Loucy (cell line): ENCODE measurements at regions not wholly inside any gene's neighbourhood (a gene's known extent, or its start where the extent isn't known, plus 50 kb on each side); places are given as distances from the start of the nearest gene placed in this dataset.
"Not testable (repeated sequence)": the region's sequence is repeated elsewhere in the genome, so short reads cannot be mapped to it uniquely, and the experiment has no call there.

Experiments
- H2AFZ ChIP-seq: fragments of 200-600 bp; sonication (generic); 2 replicates; pipeline ENCODE4 v1.6.0; 2016; ENCODE audit warnings: antibody characterized with exemption, mild to moderate bottlenecking, low read length, moderate library complexity
- H3F3A ChIP-seq: fragments of 200-600 bp; 2 replicates; pipeline ENCODE4 v1.6.0; 2016; ENCODE audit warnings: antibody characterized with exemption, low read depth, mild to moderate bottlenecking
- H3K27me3 ChIP-seq: fragments of 200-600 bp; sonication (generic); 2 replicates; pipeline ENCODE4 v1.6.1; 2014; ENCODE audit warnings: low read length, mild to moderate bottlenecking; ENCODE audit not compliant: insufficient read depth, poor library complexity, severe bottlenecking
- H3K36me3 ChIP-seq: fragments of 200-600 bp; sonication (generic); 2 replicates; pipeline ENCODE4 v1.6.1; 2016; ENCODE audit warnings: low read length; ENCODE audit not compliant: insufficient read depth
- H3K4me1 ChIP-seq: fragments of 200-600 bp; sonication (generic); 2 replicates; pipeline ENCODE4 v1.5.1; 2014; ENCODE audit warnings: low read length, mild to moderate bottlenecking; ENCODE audit not compliant: insufficient read depth, poor library complexity, severe bottlenecking
- H3K4me2 ChIP-seq: fragments of 200-600 bp; sonication (generic); 2 replicates; pipeline ENCODE4 v1.6.0; 2014; ENCODE audit warnings: antibody characterized with exemption, low read length, low read depth, mild to moderate bottlenecking; ENCODE audit not compliant: poor library complexity, severe bottlenecking
- H3K4me3 ChIP-seq: fragments of 200-600 bp; sonication (generic); 2 replicates; pipeline ENCODE4 v1.5.1; 2014; ENCODE audit warnings: low read length, mild to moderate bottlenecking, mixed read lengths; ENCODE audit not compliant: poor library complexity, severe bottlenecking
- H3K79me2 ChIP-seq: fragments of 200-600 bp; sonication (generic); 2 replicates; pipeline ENCODE4 v1.6.1; 2014; ENCODE audit warnings: low read length; ENCODE audit not compliant: insufficient read depth
- H3K9ac ChIP-seq: fragments of 200-600 bp; sonication (generic); 2 replicates; pipeline ENCODE4 v1.6.0; 2014; ENCODE audit warnings: mild to moderate bottlenecking, low read depth, low read length, moderate library complexity; ENCODE audit not compliant: poor library complexity, severe bottlenecking
- H3K9me2 ChIP-seq: fragments of 200-600 bp; sonication (generic); replicated peaks from 2 replicates; pipeline ENCODE4 v1.6.1; 2016; ENCODE audit warnings: low read depth, low read length, mixed read lengths
- H3K9me3 ChIP-seq: fragments of 200-600 bp; sonication (generic); 2 replicates; pipeline ENCODE4 v1.6.1; 2014; ENCODE audit warnings: mild to moderate bottlenecking, antibody characterized with exemption, low read length, low read depth; ENCODE audit not compliant: insufficient read depth
- H4K20me1 ChIP-seq: fragments of 200-600 bp; sonication (generic); 2 replicates; pipeline ENCODE4 v1.6.0; 2014; ENCODE audit warnings: antibody characterized with exemption, low read length, mild to moderate bottlenecking; ENCODE audit not compliant: insufficient read depth, poor library complexity, severe bottlenecking
- CTCF ChIP-seq: fragments of 200-600 bp; sonication (generic); conservative IDR thresholded peaks from 2 replicates; pipeline ENCODE4 v1.5.1; 2014; ENCODE audit warnings: mild to moderate bottlenecking, antibody characterized with exemption, low read length
- EZH2phosphoT487 ChIP-seq: fragments of 200-600 bp; IDR thresholded peaks from 2 replicates; pipeline ENCODE4 v1.6.1; 2018; ENCODE audit warnings: antibody characterized with exemption, mild to moderate bottlenecking, moderate library complexity, borderline replicate concordance

DNA sequence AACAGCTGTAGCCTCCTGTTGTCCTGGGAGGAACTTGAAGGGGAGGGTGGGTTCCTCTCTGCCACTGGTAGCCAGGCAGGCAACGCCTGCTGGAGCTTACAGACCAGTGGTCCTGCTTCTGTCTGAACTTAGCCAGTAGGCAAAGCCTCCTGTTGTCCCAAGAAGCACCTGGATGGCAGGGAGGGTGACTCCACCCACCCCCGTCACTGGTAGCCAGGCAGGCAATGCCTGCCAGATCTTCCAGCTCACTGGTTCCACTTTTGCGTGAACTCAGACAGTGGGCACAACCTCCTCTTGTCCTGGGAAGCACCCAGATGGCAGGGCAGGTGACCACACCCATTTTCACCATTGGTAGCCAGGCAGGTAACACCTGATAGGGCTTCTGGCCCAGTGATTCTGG, 203.5 kb upstream of the DIPK2B start:
- H3K4me1 ChIP-seq: no peaks in the 10 kb centered on the region
- H3K4me3 ChIP-seq: no peak overlapping the region
- no peak overlapping the region for H3K9ac ChIP-seq
- no peaks in the 10 kb centered on the region for H3K9me3 ChIP-seq
- H3K36me3 ChIP-seq: no peaks in the 10 kb centered on the region
- H3K79me2 ChIP-seq: no peaks in the 10 kb centered on the region
- H3K4me2 ChIP-seq: no peak overlapping the region
- no peaks in the 10 kb centered on the region for H4K20me1 ChIP-seq
- H2AFZ ChIP-seq: no peak overlapping the region
- TF ChIP-seq CTCF: no peak
- no peak for TF ChIP-seq EZH2phosphoT487
- no peaks in the 10 kb centered on the region for H3K27me3 ChIP-seq
- no peaks in the 10 kb centered on the region for H3K9me2 ChIP-seq
- no peaks in the 10 kb centered on the region for H3F3A ChIP-seq

DNA sequence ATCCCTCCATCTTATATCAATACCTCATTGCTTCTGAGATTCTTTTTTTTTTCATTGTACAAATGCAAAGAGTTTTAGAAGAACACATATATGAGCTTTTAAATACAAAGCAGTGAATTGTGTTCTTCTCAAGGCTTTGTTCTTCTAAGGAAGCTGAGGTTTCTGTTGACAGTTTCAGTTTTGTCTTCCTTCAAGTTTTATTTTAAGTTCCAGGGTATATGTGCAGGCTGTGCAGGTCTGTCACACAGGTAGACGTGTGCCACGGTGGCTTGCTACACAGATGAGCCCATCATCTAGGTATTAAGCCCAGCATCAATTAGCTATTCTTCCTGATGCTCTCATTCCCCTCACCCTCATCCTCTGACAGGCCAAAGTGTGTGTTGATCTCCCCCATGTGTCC, 201.2 kb upstream of the DIPK2B start:
- Histone ChIP-seq H3K4me2 (no peak overlapping the region), H3K36me3 (no peaks in the 10 kb centered on the region), H3K79me2 (no peaks in the 10 kb centered on the region)

DNA sequence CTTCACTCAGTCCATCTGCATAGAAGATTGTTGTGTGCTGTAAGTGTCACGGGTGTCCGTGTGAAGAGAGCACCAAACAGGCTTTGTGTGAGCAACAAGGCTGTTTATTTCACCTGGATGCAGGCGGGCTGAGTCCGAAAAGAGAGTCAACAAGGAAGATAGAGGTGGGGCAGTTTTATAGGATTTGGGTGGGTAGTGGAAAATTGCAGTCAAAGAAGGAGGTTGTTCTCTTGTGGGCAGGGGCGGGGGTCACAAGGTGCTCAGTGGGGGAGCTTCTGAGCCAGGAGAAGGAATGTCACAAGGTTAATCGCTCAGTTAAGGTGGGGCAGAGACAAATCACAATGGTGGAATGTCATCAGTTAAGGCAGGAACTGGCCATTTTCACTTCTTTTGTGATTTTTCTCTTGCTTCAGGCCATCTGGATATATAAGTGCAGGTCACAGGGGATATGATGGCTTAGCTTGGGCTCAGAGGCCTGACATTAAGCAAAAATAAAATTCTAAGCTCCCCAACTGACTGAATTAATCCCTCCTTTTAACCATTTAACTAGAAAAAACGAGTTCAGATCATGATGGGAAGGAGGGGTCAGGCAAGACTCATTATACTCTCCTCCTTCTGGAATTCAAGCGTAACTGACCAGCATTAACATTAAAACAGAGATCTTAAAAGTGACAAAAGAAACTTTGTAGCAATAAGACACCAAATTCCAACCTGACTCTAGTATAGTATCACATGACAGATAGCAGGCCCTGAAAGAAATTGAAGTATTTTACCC, 200.5 kb upstream of the DIPK2B start:
- H3K4me1 ChIP-seq, H3K9me3 ChIP-seq, H4K20me1 ChIP-seq, H3K4me3 ChIP-seq, H3K27me3 ChIP-seq, H3K9ac ChIP-seq, H3K79me2 ChIP-seq, H3K4me2 ChIP-seq, H3K9me2 ChIP-seq, H3F3A ChIP-seq, H2AFZ ChIP-seq, H3K36me3 ChIP-seq: not testable (repeated sequence)

More for the DNA sequence above, 201.2 kb upstream of the DIPK2B start:
- H3K9me3 ChIP-seq: no peaks in the 10 kb centered on the region
- H3K4me3 ChIP-seq: no peak overlapping the region
- H3F3A ChIP-seq: no peaks in the 10 kb centered on the region
- H2AFZ ChIP-seq: no peak overlapping the region
- H3K27me3 ChIP-seq: no peaks in the 10 kb centered on the region
- no peaks in the 10 kb centered on the region for H3K9me2 ChIP-seq
- no peaks in the 10 kb centered on the region for H4K20me1 ChIP-seq
- TF ChIP-seq CTCF (no peak), EZH2phosphoT487 (no peak)
- H3K9ac ChIP-seq: no peak overlapping the region
- H3K4me1 ChIP-seq: no peaks in the 10 kb centered on the region
